Mesenchymal stem cell (in vitro differentiated cells and primary cell): ENCODE measurements at regions not wholly inside any gene's neighbourhood (a gene's known extent, or its start where the extent isn't known, plus 50 kb on each side); places are given as distances from the start of the nearest gene placed in this dataset.
A peak's percentile ranks its signal among the peaks of the same experiment; 100 is the strongest.

Experiments used
- DNase-seq: peaks from one replicate; pipeline ENCODE4 v3.0.0-alpha.2; 2013
- H2AFZ ChIP-seq: one replicate; pipeline ENCODE4 v1.6.1; 2013; ENCODE audit warnings: low read depth, mild to moderate bottlenecking, control low read depth, inconsistent platforms, low read length, moderate library complexity
- H2AK5ac ChIP-seq: 2 replicates; pipeline ENCODE4 v1.6.1; 2013; ENCODE audit warnings: low read length, moderate library complexity, mild to moderate bottlenecking, inconsistent platforms; ENCODE audit not compliant: severe bottlenecking
- H2BK120ac ChIP-seq: one replicate; pipeline ENCODE4 v1.6.1; 2013; ENCODE audit warnings: low read depth, mild to moderate bottlenecking, inconsistent platforms, low read length, moderate library complexity
- H2BK12ac ChIP-seq, 2 experiments: one replicate each; pipeline ENCODE4 v1.6.1; 2013; ENCODE audit warnings: inconsistent platforms in 2 of 2, low read length in 2 of 2, mild to moderate bottlenecking in 2 of 2, moderate library complexity in 2 of 2, control low read depth in 1 of 2
- H2BK15ac ChIP-seq: one replicate; pipeline ENCODE4 v1.6.1; 2013; ENCODE audit warnings: mild to moderate bottlenecking, low read depth, inconsistent platforms; ENCODE audit not compliant: poor library complexity, severe bottlenecking
- H2BK5ac ChIP-seq: 2 replicates; pipeline ENCODE4 v1.6.1; 2013; ENCODE audit warnings: low read depth, mild to moderate bottlenecking, low read length, control low read depth, inconsistent platforms; ENCODE audit not compliant: poor library complexity, severe bottlenecking
- H3K14ac ChIP-seq, 2 experiments: one replicate each; pipeline ENCODE4 v1.6.1; 2013; ENCODE audit warnings: inconsistent platforms in 2 of 2, low read length in 2 of 2, control low read depth in 1 of 2, mild to moderate bottlenecking in 1 of 2, moderate library complexity in 1 of 2
- H3K18ac ChIP-seq, 2 experiments: one replicate each; pipeline ENCODE4 v1.6.1; 2013; ENCODE audit warnings: inconsistent platforms in 2 of 2, low read length in 2 of 2, control low read depth in 1 of 2, low read depth in 1 of 2, mild to moderate bottlenecking in 1 of 2
- H3K23ac ChIP-seq, 2 experiments: one replicate each; pipeline ENCODE4 v1.6.1; 2013; ENCODE audit warnings: inconsistent platforms in 2 of 2, low read length in 2 of 2, mild to moderate bottlenecking in 2 of 2, moderate library complexity in 2 of 2, control low read depth in 1 of 2
- H3K27ac ChIP-seq: 2 replicates; pipeline ENCODE4 v1.5.1; 2013; ENCODE audit warnings: mild to moderate bottlenecking, moderate library complexity, low read length, control low read depth, inconsistent platforms; ENCODE audit not compliant: poor library complexity, severe bottlenecking
- H3K27me3 ChIP-seq, 2 experiments: 2 replicates each; pipeline versions ENCODE4 v1.6.1 to v1.7.0; 2013; ENCODE audit warnings: low read length in 2 of 2, mild to moderate bottlenecking in 2 of 2, moderate library complexity in 2 of 2, control low read depth in 1 of 2, inconsistent platforms in 1 of 2; ENCODE audit not compliant: control insufficient read depth in 1 of 2, insufficient read depth in 1 of 2
- H3K36me3 ChIP-seq, 2 experiments: 2 replicates each; pipeline versions ENCODE4 v1.6.1 to v1.7.0; 2013; ENCODE audit warnings: low read length in 2 of 2, control low read depth in 1 of 2, inconsistent platforms in 1 of 2, low read depth in 1 of 2, mild to moderate bottlenecking in 1 of 2; ENCODE audit not compliant: insufficient read depth in 2 of 2, control insufficient read depth in 1 of 2
- H3K4ac ChIP-seq, 2 experiments: one replicate each; pipeline ENCODE4 v1.6.1; 2013; ENCODE audit warnings: inconsistent platforms in 2 of 2, low read length in 2 of 2, mild to moderate bottlenecking in 2 of 2, moderate library complexity in 2 of 2, control low read depth in 1 of 2, low read depth in 1 of 2
- H3K4me1 ChIP-seq: 2 replicates; pipeline ENCODE4 v1.6.1; 2013; ENCODE audit warnings: low read depth, low read length, control low read depth; ENCODE audit not compliant: control insufficient read depth, insufficient read depth
- H3K4me2 ChIP-seq: 2 replicates; pipeline ENCODE4 v1.6.1; 2013; ENCODE audit warnings: low read length, mild to moderate bottlenecking, inconsistent platforms; ENCODE audit not compliant: poor library complexity, severe bottlenecking
- H3K4me3 ChIP-seq, 2 experiments: 2 replicates each; pipeline versions ENCODE4 v1.5.1 to v1.7.0; 2013; ENCODE audit warnings: low read length in 2 of 2, mild to moderate bottlenecking in 2 of 2, control low read depth in 1 of 2, low read depth in 1 of 2; ENCODE audit not compliant: insufficient read depth in 1 of 2
- H3K79me1 ChIP-seq: replicated peaks from 2 replicates; pipeline ENCODE4 v1.6.1; 2013; ENCODE audit warnings: mild to moderate bottlenecking, control low read depth, low read length, inconsistent platforms; ENCODE audit not compliant: poor library complexity, severe bottlenecking
- H3K9ac ChIP-seq: 2 replicates; pipeline ENCODE4 v1.7.0; 2013; ENCODE audit warnings: mild to moderate bottlenecking, low read length, moderate library complexity
- H3K9me3 ChIP-seq: 2 replicates; pipeline ENCODE4 v1.7.0; 2013; ENCODE audit warnings: mild to moderate bottlenecking, low read length; ENCODE audit not compliant: control insufficient read depth
- H4K8ac ChIP-seq: one replicate; pipeline ENCODE4 v1.6.1; 2013; ENCODE audit warnings: inconsistent platforms, mild to moderate bottlenecking, low read length, moderate library complexity
- H4K91ac ChIP-seq: one replicate; pipeline ENCODE4 v1.6.1; 2013; ENCODE audit warnings: mild to moderate bottlenecking, low read length, inconsistent platforms
- WGBS: methylation state at CpG from one replicate; pipeline ENCODE4 v1.1.7; 2013; ENCODE audit warnings: mixed read lengths; 5-methylcytosine and 5-hydroxymethylcytosine counted together

GRCh38 chr5:24788829-24789514 is 144.2 kb upstream of the CDH10 start:
- Histone ChIP-seq H4K91ac (no peak overlapping the region), H3K27me3 (no peaks in the 10 kb centered on the region), H2AK5ac (no peak overlapping the region), H3K79me1 (no peaks in the 10 kb centered on the region), H3K4me3 (no peak overlapping the region), H2BK120ac (no peak overlapping the region), H2BK5ac (no peak overlapping the region), H2BK15ac (no peak overlapping the region), H3K18ac (no peak overlapping the region), H3K9me3 (no peaks in the 10 kb centered on the region), H2BK12ac (no peak overlapping the region), H3K23ac (no peak overlapping the region), H2AFZ (no peak overlapping the region), H3K36me3 (no peaks in the 10 kb centered on the region), H4K8ac (no peak overlapping the region), H3K27ac (no peak overlapping the region), H3K4me2 (no peak overlapping the region), H3K9ac (peak overlapping the region; percentile 62), H3K14ac (no peak overlapping the region), H3K4me1 (no peaks in the 10 kb centered on the region), H3K4ac (no peak overlapping the region)
- peak; percentile 66 for DNase-seq
- 8% methylated on average over 2 of the region's 2 CpGs for WGBS

GRCh38 chr5:24786108-24786507 is 141.3 kb upstream of the CDH10 start:
- Histone ChIP-seq H3K4ac (no peak overlapping the region), H3K9ac (no peak overlapping the region), H3K4me3 (no peak overlapping the region), H3K23ac (no peak overlapping the region), H2AFZ (no peak overlapping the region), H2BK15ac (no peak overlapping the region), H3K27ac (no peak overlapping the region), H3K18ac (no peak overlapping the region), H3K27me3 (no peaks in the 10 kb centered on the region), H2AK5ac (no peak overlapping the region), H2BK120ac (no peak overlapping the region), H3K4me2 (no peak overlapping the region), H3K14ac (no peak overlapping the region), H3K4me1 (no peaks in the 10 kb centered on the region), H3K36me3 (no peaks in the 10 kb centered on the region), H4K8ac (no peak overlapping the region), H3K9me3 (no peaks in the 10 kb centered on the region), H2BK12ac (no peak overlapping the region), H4K91ac (no peak overlapping the region), H2BK5ac (no peak overlapping the region), H3K79me1 (no peaks in the 10 kb centered on the region)
- 94% methylated on average over 3 of the region's 4 CpGs for WGBS
- no peak for DNase-seq

- H3K4me2 ChIP-seq = no peak overlapping the region
- no peaks in the 10 kb centered on the region for H3K36me3 ChIP-seq
- H4K91ac ChIP-seq = no peak overlapping the region
- no peak overlapping the region for H3K9ac ChIP-seq
- H3K27ac ChIP-seq = no peak overlapping the region
- H3K4me3 ChIP-seq = no peak overlapping the region
- H2AK5ac ChIP-seq = no peak overlapping the region
- H3K23ac ChIP-seq = no peak overlapping the region
- H2BK120ac ChIP-seq = no peak overlapping the region
- no peak overlapping the region for H3K14ac ChIP-seq
- H3K18ac ChIP-seq = no peak overlapping the region
- H3K27me3 ChIP-seq = no peaks in the 10 kb centered on the region
- H3K4me1 ChIP-seq = no peaks in the 10 kb centered on the region
- H3K79me1 ChIP-seq = no peaks in the 10 kb centered on the region
- DNase-seq = no peak
- no peaks in the 10 kb centered on the region for H3K9me3 ChIP-seq
- no peak overlapping the region for H4K8ac ChIP-seq
- H2BK5ac ChIP-seq = no peak overlapping the region
- no peak overlapping the region for H2BK15ac ChIP-seq
- H3K4ac ChIP-seq = no peak overlapping the region
- no peak overlapping the region for H2AFZ ChIP-seq
- no peak overlapping the region for H2BK12ac ChIP-seq
Measured at GRCh38 chr5:24783596-24783995, 138.8 kb upstream of the CDH10 start.

GRCh38 chr5:24777392-24777791 is 132.6 kb upstream of the CDH10 start:
- no peaks in the 10 kb centered on the region for H3K27me3 ChIP-seq
- H3K23ac ChIP-seq = no peak overlapping the region
- H3K9me3 ChIP-seq = no peaks in the 10 kb centered on the region
- no peaks in the 10 kb centered on the region for H3K36me3 ChIP-seq
- H3K14ac ChIP-seq = no peak overlapping the region
- no peak overlapping the region for H4K91ac ChIP-seq
- H3K4ac ChIP-seq = no peak overlapping the region
- no peak overlapping the region for H3K18ac ChIP-seq
- no peak overlapping the region for H2BK15ac ChIP-seq
- H2AK5ac ChIP-seq = no peak overlapping the region
- WGBS = 98% methylated on average over 5 of the region's 10 CpGs
- H2BK5ac ChIP-seq = no peak overlapping the region
- H2AFZ ChIP-seq = no peak overlapping the region
- no peak overlapping the region for H3K4me3 ChIP-seq
- H3K4me1 ChIP-seq = no peaks in the 10 kb centered on the region
- no peak for DNase-seq
- H3K4me2 ChIP-seq = no peak overlapping the region
- no peaks in the 10 kb centered on the region for H3K79me1 ChIP-seq
- H4K8ac ChIP-seq = no peak overlapping the region
- no peak overlapping the region for H3K27ac ChIP-seq
- H2BK120ac ChIP-seq = no peak overlapping the region
- no peak overlapping the region for H2BK12ac ChIP-seq
- no peak overlapping the region for H3K9ac ChIP-seq
